ENCODE measurements at regions not wholly inside any gene's neighbourhood (a gene's known extent, or its start where the extent isn't known, plus 50 kb on each side); places are given as distances from the start of the nearest gene placed in this dataset.

GRCh38 chr21:14691914-14692313, 145.8 kb upstream of the SAMSN1 start:
- TF ChIP-seq POLR2A (IDR thresholded peaks at IDR 0.05) = no peak
- no peak for TF ChIP-seq CTCF (IDR thresholded peaks at IDR 0.05)
